ENCODE measurements at regions not wholly inside any gene's neighbourhood (a gene's known extent, or its start where the extent isn't known, plus 50 kb on each side); places are given as distances from the start of the nearest gene placed in this dataset.

DNA sequence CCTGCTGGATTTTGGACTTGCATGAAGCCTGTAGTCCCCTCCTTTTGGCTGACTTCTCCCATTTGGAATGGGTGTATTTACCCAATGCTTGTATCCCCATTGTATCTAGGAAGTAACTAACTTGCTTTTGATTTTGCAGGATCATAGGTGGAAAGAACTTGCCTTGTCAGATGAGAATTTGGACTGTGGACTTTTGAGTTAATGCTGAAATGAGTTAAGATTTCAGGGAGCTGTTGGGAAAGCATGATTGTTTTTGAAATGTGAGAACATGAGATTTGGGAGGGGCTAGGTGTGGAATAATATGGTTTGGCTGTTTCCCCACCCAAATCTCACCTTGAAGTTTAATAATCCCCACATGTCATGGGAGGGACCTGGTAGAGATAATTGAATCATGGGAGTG lies 189.6 kb upstream of the CDKN2B start:
- DNase-seq (ENCODE audit: low read depth) = no peak
- no peak overlapping the region for H3K4me3 ChIP-seq (ENCODE audit: low read depth, low read length)
- no peak for TF ChIP-seq CTCF (conservative IDR thresholded peaks at IDR 0.05; ENCODE audit: low read depth, low read length)

DNA sequence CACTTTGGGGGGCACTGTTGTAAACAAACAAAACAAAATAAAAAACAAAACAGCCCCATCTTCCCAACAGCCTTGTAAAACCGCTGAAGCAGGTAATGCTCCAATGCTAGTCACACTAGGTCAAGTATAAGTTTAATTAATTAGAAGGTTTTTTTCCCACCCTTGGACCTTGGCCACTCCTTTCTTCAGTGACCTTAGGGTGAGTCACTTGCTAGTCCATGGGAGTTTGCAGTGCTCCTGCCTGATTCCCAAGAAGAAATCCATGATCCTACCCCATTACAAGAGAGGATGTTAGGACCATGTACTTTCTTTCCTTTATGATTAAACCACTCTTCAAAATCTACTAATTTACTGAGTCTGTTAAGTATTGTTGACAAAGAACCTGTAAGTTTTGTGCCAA lies 192.2 kb upstream of the CDKN2B start:
- no peak for TF ChIP-seq CTCF (conservative IDR thresholded peaks at IDR 0.05; ENCODE audit: low read depth, low read length)
- no peak for DNase-seq (ENCODE audit: low read depth)
- no peak overlapping the region for H3K4me3 ChIP-seq (ENCODE audit: low read depth, low read length)

DNA sequence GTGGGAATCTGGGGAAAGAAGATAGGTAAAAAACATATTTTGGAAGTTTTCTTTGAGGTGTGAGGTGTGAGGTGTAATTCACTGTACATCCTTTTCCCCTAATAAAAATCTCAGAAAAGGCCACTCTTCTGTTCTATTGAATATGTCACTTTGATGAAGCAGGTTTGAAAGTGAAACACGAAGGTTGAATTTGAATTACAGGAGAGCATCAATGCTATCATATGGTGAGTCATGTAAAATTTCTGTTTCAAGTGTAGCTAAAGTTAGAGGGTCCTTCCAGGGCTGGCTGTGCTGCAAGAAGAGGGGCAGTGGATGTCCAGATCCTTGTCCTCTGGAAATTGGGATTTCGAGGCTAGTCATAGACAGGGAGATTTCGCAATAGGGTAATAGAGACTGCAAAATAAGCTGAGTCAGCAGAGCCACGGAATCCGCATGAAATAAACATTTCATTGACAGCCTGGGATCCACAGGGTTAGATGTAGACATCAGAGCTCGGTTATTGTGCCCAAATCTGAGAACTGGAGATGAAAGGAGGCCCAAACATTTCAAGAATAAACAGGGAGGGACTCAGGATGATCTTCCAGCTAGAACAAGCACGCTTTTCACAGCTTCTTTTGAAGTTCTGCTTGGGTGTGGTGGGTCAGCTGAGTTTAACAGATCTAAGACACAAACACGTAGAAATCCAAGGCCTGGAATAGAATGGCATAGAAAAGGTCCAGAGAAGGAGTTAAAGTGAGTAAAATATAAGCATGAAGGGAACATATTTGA lies 194.4 kb upstream of the CDKN2B start:
- DNase-seq (ENCODE audit: low read depth) = peak; percentile 69
- no peak overlapping the region for H3K4me3 ChIP-seq (ENCODE audit: low read depth, low read length)
- no peak for TF ChIP-seq CTCF (conservative IDR thresholded peaks at IDR 0.05; ENCODE audit: low read depth, low read length)

- no peak for TF ChIP-seq CTCF (conservative IDR thresholded peaks at IDR 0.05; ENCODE audit: low read depth, low read length)
- no peak overlapping the region for H3K4me3 ChIP-seq (ENCODE audit: low read depth, low read length)
- no peak for DNase-seq (ENCODE audit: low read depth)
Measured at GRCh38 chr9:22204240-22204639, 195.1 kb upstream of the CDKN2B start.

- no peak for DNase-seq (ENCODE audit: low read depth)
- TF ChIP-seq CTCF (conservative IDR thresholded peaks at IDR 0.05; ENCODE audit: low read depth, low read length) = no peak
- no peak overlapping the region for H3K4me3 ChIP-seq (ENCODE audit: low read depth, low read length)
Measured at GRCh38 chr9:22206833-22207232, 197.7 kb upstream of the CDKN2B start.

GRCh38 chr9:22208846-22209585 lies 199.9 kb upstream of the CDKN2B start:
- no peak for TF ChIP-seq CTCF (conservative IDR thresholded peaks at IDR 0.05; ENCODE audit: low read depth, low read length)
- no peak overlapping the region for H3K4me3 ChIP-seq (ENCODE audit: low read depth, low read length)
- peak; percentile 43 for DNase-seq (ENCODE audit: low read depth)

Data from choroid plexus epithelial cell (primary cell).